HG02870 (cell line): ENCODE measurements at regions not wholly inside any gene's neighbourhood (a gene's known extent, or its start where the extent isn't known, plus 50 kb on each side); places are given as distances from the start of the nearest gene placed in this dataset.
"Not testable (repeated sequence)": the region's sequence is repeated elsewhere in the genome, so short reads cannot be mapped to it uniquely, and the experiment has no call there.

Source experiments
- ATAC-seq: cut with Tn5 transposase; IDR thresholded peaks from one replicate; pipeline ENCODE4 v1.9.1; 2021; ENCODE audit warnings: mild to moderate bottlenecking, moderate library complexity; ENCODE audit not compliant: unreplicated experiment

DNA sequence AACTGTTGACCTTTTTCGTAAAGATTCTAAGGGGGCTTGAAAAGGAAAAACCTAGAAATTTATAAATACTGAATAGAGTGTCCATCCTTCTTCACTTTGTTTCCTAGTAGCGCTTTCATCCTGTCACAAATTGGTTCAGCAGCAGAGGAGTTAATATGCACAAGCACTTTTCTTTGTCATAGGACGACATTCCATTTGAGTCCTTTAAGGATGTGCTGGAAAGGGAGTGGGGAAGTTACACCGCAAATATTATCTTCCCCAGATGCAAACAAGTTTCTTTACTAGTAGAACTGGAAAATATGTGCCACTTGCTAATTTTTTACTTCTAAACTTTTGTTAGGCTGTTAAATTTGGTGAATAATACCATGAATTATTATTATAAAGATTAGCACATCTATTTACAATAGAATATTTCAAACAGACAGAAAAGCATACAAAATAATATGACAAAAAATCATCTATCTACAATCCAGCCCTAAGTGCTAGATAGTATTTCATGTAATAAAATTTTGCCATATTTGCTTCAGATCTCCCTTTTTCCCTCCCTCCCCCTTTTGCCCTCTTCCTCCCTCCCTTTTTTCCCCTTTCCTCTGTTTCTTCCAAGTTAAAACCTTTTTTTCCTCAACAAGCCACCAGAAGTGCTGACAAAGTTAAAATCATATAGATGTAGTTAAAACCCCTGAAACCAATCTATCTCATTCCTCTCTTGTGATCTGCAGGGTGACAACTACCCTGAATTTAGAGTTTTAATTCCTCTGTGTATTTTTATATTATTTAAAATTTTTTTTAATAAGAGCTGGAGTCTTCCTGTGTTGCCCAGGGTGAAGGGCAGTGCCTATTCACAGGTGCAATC lies 50.5 kb upstream of the MAP4K3 start:
- ATAC-seq: no peak

DNA sequence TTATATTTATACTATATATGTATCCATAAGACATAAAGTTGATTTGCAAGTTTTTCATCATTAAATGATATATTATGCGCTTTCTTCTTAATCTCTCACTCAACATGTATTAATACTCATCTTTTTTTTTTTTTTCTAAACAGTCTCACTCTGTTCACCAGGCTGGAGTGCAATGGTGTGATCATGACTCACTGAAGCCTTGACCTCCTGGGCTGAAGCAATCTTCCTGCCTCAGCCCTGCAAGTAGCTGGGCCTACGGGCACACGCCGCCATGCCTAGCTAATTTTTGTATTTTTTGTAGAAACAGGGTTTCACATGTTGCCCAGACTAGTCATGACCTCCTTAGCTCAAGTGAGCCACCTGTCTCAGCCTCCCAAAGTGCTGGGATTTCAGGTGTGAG lies 51.4 kb upstream of the MAP4K3 start:
- ATAC-seq: no peak

DNA sequence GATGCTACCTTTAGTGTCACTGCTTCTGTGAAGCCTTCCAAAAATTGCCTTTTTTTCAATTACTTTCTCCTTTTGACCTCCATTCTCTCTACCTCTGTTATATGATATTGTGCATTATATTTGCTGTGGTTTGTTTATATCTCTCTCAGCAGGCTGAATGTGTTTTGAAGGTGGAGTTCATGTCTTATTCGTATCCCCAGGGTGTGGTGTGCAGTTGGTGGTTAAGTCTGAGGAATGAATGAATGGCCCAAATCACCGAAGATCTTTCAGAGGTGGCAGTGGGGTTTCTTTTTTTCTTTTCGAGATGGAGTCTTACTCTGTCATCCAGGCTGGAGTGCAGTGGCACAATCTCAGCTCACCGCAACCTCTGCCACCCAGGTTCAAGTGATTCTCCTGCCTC lies 53.5 kb upstream of the MAP4K3 start:
- ATAC-seq: no peak

DNA sequence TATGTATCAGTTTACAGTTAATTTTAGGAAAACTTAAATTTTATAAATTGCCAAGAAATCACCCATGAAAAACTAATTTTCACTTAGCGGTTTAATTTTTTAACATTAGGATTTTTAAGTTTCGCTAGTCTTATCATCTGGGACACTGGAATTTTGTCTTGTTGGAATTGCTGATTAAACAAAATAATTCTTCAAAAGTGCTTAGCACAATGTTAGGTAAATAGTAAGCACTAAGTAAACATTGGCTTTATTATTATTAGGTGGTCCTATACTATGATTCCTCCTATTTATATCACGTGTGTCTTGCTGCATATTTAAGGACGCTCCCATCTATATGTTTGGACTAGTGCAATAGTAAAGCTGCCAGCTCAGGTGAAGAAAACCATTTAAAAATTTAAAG lies 54.6 kb upstream of the MAP4K3 start:
- no peak for ATAC-seq

DNA sequence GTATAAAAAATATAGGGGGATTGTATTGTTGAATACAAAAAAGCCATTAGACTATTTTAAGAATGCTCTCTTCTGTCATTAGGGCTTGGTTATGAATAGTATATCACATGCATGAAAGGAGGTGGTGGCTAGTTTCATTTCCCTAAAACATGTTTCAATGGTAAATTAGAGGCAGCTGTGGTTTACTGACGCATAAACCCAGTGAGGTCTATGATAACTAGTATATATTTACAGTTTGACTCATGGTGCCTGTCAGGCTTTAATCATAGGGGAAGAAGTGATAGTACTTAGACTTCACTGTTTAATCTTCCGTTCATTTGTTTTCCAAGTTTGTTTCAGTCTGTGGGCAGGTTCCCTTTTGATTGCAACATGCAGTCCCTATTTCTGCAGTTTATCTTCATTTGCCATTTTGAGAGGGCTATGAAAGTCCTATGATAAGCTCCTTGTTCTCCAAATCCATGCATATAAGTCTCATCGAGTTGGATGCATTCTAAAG lies 55.1 kb upstream of the MAP4K3 start:
- ATAC-seq: peak; percentile 97

DNA sequence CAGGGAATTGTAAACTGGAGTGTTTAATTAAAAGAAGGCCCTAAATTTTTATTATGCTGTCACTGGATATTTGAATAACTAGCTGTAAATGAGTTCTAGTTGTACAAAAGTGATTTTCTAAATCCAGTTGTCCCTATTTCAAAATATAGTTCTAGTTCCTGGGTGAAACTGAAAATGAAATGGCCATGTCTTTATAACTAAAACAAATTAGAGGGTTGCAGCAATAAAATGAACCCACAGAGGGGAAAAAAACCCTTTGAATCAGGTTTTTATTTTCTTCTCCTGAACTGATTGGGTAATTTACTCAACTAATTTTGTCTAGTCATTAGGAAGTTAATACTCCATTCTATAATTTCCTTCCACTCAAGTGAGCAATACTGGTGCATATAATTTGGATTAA lies 55.6 kb upstream of the MAP4K3 start:
- no peak for ATAC-seq

DNA sequence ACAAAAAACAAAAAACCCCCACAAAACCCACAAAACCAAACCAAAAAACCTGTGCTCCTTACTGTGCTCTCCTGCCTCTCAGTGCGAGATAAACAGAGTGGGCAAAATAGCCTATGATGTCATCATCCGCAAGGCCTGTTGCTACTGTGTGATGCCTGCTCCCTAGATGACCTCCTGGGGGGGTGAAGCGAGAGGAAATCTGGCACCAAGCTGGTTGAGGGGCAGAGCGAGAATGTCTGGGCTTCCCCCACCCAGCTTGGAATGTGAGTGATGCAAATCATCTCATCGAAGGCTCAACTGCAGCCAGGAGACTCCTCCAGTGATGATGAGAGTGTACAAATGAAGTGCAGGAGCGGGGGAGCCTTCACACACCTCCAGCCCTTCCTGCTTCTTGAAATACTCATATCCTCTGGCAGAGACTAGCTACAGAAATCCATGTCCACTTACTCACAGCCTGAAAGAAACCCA lies 57.7 kb upstream of the MAP4K3 start:
- ATAC-seq: peak; percentile 32

DNA sequence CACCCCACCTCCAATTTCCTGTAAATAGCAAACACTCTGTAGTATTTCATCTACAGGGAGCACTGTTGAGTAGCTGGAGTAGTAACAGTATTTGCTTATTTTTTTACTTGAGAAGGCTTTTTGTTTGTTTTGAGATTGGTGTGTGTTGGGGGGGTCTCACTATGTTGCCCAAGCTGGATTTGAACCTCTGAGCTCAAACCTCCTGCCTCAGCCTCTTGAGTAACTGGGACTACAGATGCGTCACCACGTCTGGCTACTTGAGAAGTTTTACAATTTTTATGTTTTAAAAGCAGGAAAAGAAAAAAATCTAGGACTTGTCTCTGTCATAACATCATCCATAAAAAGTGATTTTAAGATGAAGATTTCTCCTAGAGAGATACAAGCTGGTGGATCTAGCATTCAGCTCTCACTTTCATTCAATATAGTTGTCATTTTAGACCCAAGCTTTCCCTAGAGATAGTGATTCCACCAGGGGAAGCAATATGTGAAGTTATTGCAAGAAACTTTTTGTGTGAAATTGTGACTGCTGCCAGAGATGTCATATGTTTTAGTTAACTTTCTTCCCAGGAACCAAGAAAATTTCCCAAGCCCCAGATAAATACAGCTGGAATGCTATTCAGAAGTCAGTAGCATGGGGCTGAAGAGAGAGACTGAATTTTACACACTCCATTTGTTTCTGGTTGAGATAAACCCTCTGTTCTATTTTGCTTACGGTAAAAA lies 60.2 kb upstream of the MAP4K3 start:
- ATAC-seq: no peak

DNA sequence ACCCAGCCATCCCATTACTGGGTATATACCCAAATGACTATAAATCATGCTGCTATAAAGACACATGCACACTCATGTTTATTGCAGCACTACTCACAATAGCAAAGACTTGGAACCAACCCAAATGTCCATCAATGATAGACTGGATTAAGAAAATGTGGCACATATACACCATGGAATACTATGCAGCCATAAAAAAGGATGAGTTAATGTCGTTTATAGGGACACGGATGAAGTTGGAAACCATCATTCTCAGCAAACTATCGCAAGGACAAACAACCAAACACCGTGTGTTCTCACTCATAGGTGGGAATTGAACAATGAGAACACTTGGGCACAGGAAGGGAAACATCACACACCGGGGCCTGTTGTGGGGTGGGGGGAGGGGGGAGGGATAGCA lies 61.1 kb upstream of the MAP4K3 start:
- ATAC-seq: not testable (repeated sequence)

DNA sequence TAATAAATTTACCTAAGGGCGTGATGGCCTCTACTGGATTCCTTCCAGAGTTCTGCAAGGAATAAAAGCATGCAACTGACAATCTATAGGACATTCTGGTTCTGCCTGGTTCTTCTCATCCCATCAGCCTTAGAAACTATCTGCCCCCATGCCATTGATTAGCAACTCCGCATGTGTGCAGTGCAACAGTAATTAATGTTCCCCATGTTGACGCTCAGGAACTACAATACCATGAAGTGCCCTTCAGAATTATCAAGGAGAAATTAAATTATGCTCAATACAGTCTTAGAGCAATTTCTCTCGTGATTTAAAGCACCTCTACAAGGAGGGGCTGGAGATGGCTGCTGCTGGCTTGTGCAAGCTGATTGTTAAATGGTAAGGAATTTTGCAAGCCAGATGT lies 61.7 kb upstream of the MAP4K3 start:
- ATAC-seq: no peak

DNA sequence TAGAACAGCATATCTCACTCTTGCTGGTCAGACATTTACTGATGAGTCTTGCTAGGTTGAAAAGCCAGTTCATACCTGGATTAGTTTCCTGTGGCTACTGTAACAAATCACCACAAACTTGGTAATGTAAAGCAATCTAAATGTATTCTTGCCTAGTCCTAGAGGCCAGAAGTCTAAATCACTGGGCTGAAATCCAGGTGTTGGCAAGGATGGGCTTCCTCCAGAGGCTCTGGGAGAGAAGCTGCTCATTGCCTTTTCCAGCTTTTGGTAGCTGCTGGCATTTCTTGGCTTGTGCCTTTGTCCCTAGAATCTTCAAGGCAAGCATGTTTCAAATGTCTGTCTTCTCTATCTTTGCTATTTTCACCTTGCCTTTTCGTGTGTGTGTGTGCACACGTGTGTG lies 62.3 kb upstream of the MAP4K3 start:
- ATAC-seq: no peak

DNA sequence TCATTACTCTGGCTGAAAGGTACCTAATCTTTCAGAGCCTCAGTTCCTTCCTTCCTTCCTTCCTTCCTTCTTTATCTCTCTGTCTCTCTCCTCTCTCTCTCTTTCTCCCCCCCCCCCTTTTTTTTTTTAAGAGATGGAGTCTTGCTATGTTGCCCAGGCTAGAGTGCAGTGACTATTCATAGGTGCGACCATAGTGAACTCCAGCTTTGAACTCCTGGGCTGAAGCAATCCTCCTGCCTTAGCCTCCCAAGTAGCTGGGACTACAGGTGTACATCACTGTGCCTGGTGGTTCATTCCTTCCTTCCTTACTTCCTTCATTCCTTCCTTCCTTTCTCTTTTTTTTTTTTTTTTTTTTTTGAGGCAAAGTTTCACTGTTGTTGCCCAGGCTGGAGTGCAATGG lies 64.3 kb upstream of the MAP4K3 start:
- ATAC-seq: no peak

DNA sequence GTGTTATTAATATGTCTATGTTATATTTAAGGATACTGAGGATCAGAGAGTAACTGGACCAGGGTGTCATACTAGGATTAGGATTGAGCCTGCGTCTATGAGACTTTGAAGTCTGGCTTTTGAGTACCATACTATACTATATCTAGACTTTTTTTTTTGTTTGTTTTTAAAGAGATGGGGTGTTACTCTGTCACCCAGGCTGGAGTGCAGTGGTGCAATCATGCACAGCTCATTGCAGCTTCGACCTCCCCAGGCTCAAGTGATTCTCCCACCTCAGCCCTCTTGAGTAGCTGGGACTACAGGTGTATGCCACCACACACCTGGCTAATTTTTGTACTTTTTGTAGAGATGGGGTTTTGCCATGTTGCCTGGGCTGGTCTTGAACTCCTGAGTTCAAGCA lies 66.2 kb upstream of the MAP4K3 start:
- no peak for ATAC-seq

DNA sequence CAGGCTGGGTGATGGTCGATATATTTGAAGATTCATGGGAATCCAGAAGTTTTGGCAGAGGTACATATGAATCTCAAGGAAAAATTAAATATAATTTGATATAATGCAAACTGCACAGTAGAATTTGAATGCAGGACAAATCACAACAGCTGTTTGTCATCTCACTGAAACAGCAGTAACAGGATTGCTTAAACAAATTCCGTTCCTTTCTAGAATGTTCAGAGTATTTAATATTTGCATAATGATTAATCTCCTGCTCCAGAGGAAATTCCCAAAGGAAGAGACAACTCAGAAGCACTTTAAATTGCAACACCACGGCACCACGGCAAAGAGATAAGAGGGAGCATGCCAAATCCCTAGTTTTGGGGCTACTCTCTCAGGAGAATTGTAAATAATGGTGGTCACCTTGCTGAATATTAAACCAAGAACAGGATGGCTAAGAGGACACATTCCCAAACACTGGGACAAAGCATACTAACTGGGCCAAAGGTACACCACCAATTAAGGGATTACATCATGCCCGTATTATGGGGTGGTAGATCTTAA lies 67.8 kb upstream of the MAP4K3 start:
- no peak for ATAC-seq

DNA sequence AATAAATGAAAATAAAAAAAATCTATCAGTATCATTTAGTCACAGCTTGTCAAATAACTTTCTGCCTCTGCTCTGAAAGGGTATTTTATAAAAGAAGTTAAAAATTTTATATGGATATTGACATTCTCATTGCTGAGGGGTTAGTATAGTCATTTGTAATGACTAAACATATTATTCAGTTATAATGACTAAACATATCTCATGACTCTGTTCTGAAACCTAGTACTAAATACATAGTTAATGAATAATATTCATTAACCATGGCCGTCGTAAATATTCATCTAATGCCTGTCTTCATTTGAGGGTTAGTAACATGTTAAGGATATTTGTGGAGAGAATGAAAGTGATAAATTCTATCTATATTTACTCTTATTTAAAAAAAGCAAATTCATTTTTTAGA lies 69.1 kb upstream of the MAP4K3 start:
- no peak for ATAC-seq

DNA sequence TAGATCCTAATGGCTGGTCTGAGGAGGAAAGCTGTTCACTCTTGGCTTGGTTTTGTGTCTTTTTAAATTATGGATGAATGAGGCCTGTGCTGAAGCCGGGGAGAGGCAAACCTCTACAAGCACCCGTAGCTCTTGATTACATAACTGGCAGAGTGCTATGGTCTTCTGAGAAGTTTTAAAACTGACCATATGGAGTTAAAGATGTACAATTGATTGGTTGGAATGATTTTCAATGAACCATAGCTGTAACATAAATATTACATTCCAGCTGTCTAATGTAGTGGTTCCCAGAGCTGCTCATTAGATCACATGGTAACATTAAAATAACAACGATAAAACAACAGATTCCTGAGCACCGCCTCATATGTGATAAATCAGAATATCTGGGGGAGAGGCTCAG lies 71.1 kb upstream of the MAP4K3 start:
- no peak for ATAC-seq

DNA sequence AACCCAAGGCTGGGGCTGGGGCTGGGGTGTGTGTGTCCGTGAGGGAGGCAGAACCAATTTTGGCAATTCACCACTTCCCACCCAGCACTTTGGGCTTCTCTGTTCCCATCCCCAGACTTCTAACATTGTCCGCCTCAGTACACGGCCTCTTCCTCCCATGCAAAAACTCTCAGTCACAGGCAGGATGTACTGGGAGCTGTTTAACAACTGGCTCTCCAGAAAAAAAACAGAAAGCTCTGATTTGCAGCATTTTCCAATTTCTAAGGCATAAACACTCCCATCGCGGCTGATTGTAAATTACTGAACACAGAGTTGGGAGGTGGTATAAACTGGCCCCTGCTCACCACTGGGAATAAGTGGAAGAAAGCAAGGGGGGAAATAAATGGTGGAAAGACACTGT lies 73.1 kb upstream of the MAP4K3 start:
- ATAC-seq: no peak

DNA sequence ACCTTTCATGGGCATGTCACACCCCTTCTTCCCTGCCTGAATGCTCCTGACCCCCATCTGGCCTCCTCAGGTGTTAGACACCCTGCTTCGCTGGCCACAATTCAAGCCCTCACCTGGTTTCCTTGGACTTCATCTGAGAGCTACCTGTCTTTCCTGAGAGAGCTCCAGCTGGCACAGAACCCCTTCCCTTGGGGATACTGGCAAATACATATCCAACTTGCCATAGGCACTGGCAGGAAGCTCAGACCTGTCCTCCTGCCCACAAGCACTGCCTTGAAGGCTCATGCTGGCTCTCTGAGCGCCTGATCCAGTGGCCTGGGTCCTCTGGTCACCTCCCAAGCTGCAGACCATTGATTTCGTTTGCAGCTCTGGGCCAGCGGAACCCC lies 74.1 kb upstream of the MAP4K3 start:
- no peak for ATAC-seq

DNA sequence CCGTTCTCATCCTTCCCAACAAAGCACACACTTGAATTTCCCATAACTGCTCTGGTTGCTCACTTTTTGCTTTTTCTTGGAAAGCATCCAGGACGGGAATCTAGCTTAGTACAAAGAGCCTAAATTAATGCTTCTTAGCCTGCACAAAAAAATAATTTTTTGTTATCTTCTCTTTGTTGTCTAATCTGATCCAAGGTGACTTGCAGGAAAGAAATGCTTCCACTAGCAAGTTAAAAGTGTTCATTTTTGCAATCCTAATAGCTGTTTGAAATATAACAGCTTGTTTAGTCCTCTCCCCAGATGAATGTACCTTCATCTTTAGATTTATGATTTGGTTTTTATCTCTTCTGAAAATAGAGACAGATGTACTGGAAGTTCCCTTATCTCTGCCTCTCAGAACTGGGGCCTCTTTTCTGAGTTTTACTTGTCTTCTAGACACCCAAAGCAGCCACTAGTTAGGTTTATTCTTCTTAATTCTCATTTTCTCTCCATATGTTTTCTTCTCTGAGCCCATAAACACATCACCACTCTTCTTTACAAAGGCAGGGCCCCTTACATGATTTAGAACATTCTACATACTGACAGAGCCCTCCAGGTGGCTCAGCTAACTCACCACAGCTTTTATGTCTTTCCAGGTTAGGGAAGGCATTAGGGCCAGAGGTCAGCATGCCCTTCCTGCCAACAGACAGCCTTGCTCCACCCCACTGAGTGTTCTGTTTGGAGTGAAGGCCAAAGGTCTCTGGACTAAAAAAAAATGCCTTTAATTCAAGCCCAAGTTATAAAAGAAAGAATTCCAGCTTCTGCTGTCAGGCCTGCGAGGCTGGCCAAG lies 74.7 kb upstream of the MAP4K3 start:
- ATAC-seq: no peak

DNA sequence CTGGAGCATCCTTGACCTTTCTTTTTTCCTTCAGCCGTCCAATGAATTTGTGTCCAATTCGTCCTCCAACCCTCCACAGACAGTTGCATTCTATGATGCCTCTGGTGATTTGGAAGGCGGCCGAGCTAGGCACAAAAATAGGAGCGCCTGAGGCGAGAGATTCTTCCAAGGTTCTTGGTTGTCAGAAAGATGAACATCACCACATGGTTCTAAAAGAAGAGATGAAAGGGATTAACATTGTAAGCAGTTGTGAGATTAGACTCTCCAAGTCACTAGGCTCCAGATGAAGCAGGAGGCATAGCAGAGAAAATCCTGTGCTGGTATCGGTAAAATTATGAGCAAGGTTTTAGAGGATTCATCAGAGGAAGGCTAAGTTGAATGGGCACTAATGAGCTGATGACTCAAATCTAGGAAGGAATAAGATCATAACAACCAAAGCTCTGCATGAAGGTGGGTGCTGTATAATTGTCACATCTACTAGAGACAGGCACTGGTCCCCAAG lies 75.4 kb upstream of the MAP4K3 start:
- ATAC-seq: no peak

DNA sequence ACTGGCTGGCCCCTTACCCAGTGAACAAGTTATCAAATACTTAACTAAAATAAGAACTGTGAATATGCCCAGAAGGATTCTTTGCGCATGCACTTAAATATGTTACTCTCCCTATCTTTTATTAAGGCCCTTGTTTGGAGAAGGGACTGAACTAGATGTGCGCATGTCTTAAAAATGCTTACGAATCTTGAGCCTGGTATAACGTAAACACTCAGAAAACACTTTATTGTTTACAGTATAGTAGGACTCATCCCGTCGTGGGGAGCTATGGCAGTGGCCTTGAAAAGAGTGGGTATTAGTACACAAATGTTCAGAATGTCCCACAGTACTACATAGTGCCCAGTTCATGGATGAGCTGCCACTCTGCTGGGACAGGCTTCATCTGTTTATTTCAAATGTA lies 75.9 kb upstream of the MAP4K3 start:
- no peak for ATAC-seq
